Kidney (tissue), 13 donors: ENCODE measurements at regions not wholly inside any gene's neighbourhood (a gene's known extent, or its start where the extent isn't known, plus 50 kb on each side); places are given as distances from the start of the nearest gene placed in this dataset.

ENCODE experiments used
- DNase-seq, 5 donors: peaks; one replicate each; pipeline ENCODE4 v3.0.0-alpha.2; 2013 to 2020
- FAIRE-seq: peaks from 2 replicates; lab custom pipeline; 2012; peaks lifted over from hg19 to GRCh38; lab: Jason Lieb, UNC
- H3K27ac ChIP-seq, 2 donors: one replicate each; pipeline ENCODE4 v1.7.0; 2013; ENCODE audit warnings: low read depth in 2 of 2, low read length in 2 of 2, inconsistent platforms in 1 of 2
- H3K27me3 ChIP-seq: one replicate; pipeline ENCODE4 v1.7.1; 2013; ENCODE audit warnings: low read length, inconsistent platforms; ENCODE audit not compliant: control insufficient read depth, insufficient read depth
- H3K36me3 ChIP-seq, 3 donors: one replicate each; pipeline versions ENCODE4 v1.7.0 to v1.7.1; 2013; ENCODE audit warnings: low read length in 3 of 3, control low read depth in 1 of 3, inconsistent platforms in 1 of 3; ENCODE audit not compliant: insufficient read depth in 3 of 3, control insufficient read depth in 2 of 3
- H3K4me1 ChIP-seq, 3 donors: one replicate each; pipeline versions ENCODE4 v1.7.0 to v1.7.1; 2013; ENCODE audit warnings: low read length in 3 of 3, inconsistent platforms in 1 of 3, low read depth in 1 of 3; ENCODE audit not compliant: control insufficient read depth in 2 of 3, insufficient read depth in 2 of 3
- H3K4me3 ChIP-seq, 3 donors: one replicate each; pipeline versions ENCODE4 v1.7.0 to v1.8.1; 2013; ENCODE audit warnings: low read length in 3 of 3, control low read depth in 1 of 3, inconsistent platforms in 1 of 3
- H3K9ac ChIP-seq, 3 donors: one replicate each; pipeline versions ENCODE4 v1.7.0 to v1.7.1; 2013; ENCODE audit warnings: low read length in 3 of 3, control low read depth in 1 of 3, inconsistent platforms in 1 of 3
- H3K9me3 ChIP-seq, 3 donors: one replicate each; pipeline versions ENCODE4 v1.7.0 to v1.7.1; 2013; ENCODE audit warnings: low read length in 3 of 3, control low read depth in 1 of 3, inconsistent platforms in 1 of 3; ENCODE audit not compliant: control insufficient read depth in 2 of 3, insufficient read depth in 1 of 3
- intact Hi-C: fragments of 100-400 bp; cut with DNase I; formaldehyde crosslinking; loops from one replicate; pipeline ENCODE4 v1.11.1; 2022
- TF ChIP-seq, protein P1 (sequence below): IDR thresholded peaks from 3 replicates; pipeline ENCODE4 v1.5.1; 2012; ENCODE audit warnings: mild to moderate bottlenecking, moderate library complexity, borderline replicate concordance; ENCODE audit not compliant: insufficient read depth; ENCODE audit errors: extremely low read depth
- donor health status: control.
- donor health status: control.
- donor health status: control.
- donor health status: control.
- donor health status: control.
- donor health status: DM: yes; HTN: yes; CAD: no.
- donor health status: Normal renal cell carcinoma (clear cell type).

DNA sequence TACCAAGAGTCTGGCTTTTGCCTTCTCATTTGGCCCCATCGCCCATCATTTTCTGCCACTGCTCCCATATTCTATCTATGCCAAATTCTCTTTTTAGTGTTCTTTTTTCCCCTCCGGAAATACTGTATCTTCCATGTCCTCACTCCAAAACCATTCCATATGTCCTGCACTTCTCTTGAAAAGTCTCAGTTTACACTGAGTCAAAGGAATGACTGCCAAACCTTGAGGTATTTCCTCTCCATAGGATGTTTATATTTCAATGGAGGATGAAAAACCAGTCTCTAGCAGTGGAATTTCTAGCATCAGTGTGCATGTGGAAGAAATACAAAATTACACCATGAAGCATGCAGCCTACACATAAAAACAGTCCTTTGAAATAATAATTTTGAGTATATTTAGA, 121.4 kb upstream of the PHYHIPL start:
- no peak overlapping the region for H3K4me3 ChIP-seq
- H3K27ac ChIP-seq = no peak overlapping the region
- intact Hi-C loops = no loop called here
- no peaks in the 10 kb centered on the region for H3K4me1 ChIP-seq
- DNase-seq = no peak
- H3K9me3 ChIP-seq = no peaks in the 10 kb centered on the region
- no peaks in the 10 kb centered on the region for H3K27me3 ChIP-seq
- no peaks in the 10 kb centered on the region for H3K36me3 ChIP-seq
- TF ChIP-seq, protein P1, sequence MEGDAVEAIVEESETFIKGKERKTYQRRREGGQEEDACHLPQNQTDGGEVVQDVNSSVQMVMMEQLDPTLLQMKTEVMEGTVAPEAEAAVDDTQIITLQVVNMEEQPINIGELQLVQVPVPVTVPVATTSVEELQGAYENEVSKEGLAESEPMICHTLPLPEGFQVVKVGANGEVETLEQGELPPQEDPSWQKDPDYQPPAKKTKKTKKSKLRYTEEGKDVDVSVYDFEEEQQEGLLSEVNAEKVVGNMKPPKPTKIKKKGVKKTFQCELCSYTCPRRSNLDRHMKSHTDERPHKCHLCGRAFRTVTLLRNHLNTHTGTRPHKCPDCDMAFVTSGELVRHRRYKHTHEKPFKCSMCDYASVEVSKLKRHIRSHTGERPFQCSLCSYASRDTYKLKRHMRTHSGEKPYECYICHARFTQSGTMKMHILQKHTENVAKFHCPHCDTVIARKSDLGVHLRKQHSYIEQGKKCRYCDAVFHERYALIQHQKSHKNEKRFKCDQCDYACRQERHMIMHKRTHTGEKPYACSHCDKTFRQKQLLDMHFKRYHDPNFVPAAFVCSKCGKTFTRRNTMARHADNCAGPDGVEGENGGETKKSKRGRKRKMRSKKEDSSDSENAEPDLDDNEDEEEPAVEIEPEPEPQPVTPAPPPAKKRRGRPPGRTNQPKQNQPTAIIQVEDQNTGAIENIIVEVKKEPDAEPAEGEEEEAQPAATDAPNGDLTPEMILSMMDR = no peak
- no peak overlapping the region for H3K9ac ChIP-seq
- FAIRE-seq = no peak

DNA sequence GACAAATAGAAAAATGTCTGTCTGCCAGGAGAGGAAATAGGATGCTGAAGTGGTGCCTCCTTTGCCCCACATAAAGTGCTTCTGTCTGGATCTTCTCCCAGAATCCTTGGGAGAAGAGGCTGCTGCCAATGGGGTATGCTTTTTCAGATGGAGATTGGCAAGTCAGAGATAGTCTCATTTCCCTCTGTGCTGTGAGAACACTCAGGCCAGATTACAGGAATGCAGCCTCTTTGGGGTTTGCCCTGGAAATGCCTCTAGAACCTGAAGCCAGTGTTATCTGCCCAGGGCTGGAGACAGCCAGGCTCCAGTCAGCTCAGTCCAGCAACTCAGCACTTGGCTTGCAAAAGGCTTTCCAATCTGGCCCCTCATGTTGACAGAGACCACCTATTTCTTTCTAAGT, 119.1 kb upstream of the PHYHIPL start:
- Histone ChIP-seq H3K27me3 (no peaks in the 10 kb centered on the region), H3K27ac (no peak overlapping the region), H3K4me3 (no peak overlapping the region), H3K9me3 (no peaks in the 10 kb centered on the region), H3K9ac (no peak overlapping the region), H3K4me1 (no peaks in the 10 kb centered on the region), H3K36me3 (no peaks in the 10 kb centered on the region)
- TF ChIP-seq, protein P1 = no peak
- DNase-seq (no peak), FAIRE-seq (no peak)
- intact Hi-C loops = no loop called here

DNA sequence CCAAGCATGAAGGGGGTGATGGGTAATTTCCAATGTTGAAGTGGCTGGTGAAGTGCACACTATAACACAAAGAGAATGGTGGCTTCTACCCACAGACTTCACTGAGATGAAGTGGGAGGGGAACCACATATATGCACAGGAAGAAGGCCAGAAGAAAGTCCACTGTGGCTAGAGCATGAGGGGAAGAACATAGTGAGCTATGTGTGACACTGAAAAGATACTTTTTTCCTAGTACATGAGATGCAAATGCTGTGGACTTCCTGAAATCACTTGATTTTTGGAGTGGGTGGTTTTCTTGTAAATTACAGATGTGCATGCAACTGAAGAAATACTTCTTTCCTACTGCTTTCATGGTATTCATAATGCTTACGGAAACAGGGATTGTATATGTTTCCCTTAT, 115.6 kb upstream of the PHYHIPL start:
- no peaks in the 10 kb centered on the region for H3K9me3 ChIP-seq
- DNase-seq (no peak), FAIRE-seq (no peak)
- no peaks in the 10 kb centered on the region for H3K27me3 ChIP-seq
- no peak overlapping the region for H3K9ac ChIP-seq
- peaks cover 0 to 6% (median 0%) of the 10 kb centered on the region in 3 donors for H3K4me1 ChIP-seq
- TF ChIP-seq, protein P1 = no peak
- H3K36me3 ChIP-seq = no peaks in the 10 kb centered on the region
- no peak overlapping the region for H3K27ac ChIP-seq
- intact Hi-C loops = no loop called here
- H3K4me3 ChIP-seq = no peak overlapping the region

DNA sequence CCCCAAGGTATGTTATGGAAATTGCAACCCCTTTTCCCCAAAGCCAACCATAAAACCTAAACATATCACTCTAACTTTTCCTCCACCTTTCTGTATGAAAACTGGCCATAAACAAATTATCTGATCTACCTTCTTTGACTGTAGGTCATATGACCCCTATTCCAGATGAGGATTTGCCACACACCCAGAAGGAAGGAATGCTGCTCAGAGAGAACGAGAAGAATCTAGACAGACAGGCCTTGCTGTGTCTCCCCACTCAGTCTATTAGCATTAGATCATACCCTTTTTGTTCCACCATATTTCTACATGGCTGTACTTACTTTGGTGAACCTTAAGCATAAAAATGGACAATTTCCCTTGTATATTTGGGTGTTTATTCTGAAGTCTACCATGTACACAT, 113.0 kb upstream of the PHYHIPL start:
- Histone ChIP-seq H3K4me3 (no peak overlapping the region), H3K36me3 (no peaks in the 10 kb centered on the region), H3K4me1 (peaks cover 0 to 6% (median 0%) of the 10 kb centered on the region in 3 donors), H3K9ac (no peak overlapping the region), H3K27me3 (no peaks in the 10 kb centered on the region), H3K27ac (no peak overlapping the region), H3K9me3 (no peaks in the 10 kb centered on the region)
- TF ChIP-seq, protein P1 = no peak
- DNase-seq (no peak), FAIRE-seq (no peak)
- intact Hi-C loops = no loop called here
